ENCODE measurements at regions not wholly inside any gene's neighbourhood (a gene's known extent, or its start where the extent isn't known, plus 50 kb on each side); places are given as distances from the start of the nearest gene placed in this dataset.

DNA sequence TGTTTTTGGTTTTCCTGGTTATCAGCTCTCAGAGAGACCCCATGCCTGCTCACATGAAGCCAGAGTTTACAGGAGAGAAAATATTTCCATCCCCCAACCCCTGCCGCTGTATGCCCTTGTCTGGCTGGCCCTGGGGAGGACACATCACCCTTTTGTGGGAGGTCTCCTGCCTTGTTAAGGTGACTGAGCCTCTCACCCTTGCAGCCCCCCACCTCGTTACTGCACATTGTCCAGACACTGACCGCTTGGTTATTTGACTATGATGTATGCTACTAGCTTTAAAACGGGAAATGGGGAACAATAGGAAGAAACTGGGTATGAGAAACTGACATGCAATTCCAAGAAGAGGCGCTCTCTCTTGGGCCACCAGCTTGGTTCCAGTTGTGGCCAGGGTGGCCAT, 51.1 kb upstream of the RFPL3 start:
- Mint-ChIP-seq H3K4me1 (no peaks in the 10 kb centered on the region), H3K36me3 (peaks cover 0 to 4% of the 10 kb centered on the region in 2 donors), H3K9me3 (peaks cover 0 to 4% (median 0%) of the 10 kb centered on the region in 7 donors), H3K4me3 (no peak overlapping the region), H3K27ac (no peak overlapping the region), H3K27me3 (peaks cover 45 to 70% (median 50%) of the 10 kb centered on the region in 3 donors)
- DNase-seq (no peak), ATAC-seq (ENCODE audit: low read depth in 2 of 2) (no peak)

DNA sequence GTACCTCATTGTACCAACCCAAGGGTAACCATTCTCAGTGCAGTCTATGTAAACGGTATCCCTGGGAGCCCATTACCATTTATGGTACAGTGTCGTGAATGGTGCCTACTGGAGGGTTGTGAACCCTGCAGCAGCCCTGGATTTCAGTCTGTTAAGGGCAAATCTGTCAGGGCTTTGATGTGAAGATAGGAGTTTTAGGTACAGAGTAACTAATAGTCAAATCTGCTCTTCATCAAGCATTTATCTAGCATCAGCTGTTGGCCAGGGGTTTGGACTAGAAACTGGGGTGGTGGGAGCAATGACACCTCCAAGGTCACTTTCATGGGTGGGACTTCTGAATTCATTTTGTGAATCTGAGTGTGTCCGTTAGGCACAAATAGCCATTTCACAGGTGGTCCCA, 50.6 kb upstream of the RFPL3 start:
- H3K36me3 Mint-ChIP-seq = peaks cover 0 to 4% of the 10 kb centered on the region in 2 donors
- DNase-seq (no peak), ATAC-seq (ENCODE audit: low read depth in 2 of 2) (no peak)
- H3K4me1 Mint-ChIP-seq = no peaks in the 10 kb centered on the region
- no peak overlapping the region for H3K4me3 Mint-ChIP-seq
- H3K9me3 Mint-ChIP-seq = peaks cover 0 to 4% (median 0%) of the 10 kb centered on the region in 7 donors
- H3K27me3 Mint-ChIP-seq = peaks cover 45 to 70% (median 47%) of the 10 kb centered on the region in 3 donors
- H3K27ac Mint-ChIP-seq = no peak overlapping the region

DNA sequence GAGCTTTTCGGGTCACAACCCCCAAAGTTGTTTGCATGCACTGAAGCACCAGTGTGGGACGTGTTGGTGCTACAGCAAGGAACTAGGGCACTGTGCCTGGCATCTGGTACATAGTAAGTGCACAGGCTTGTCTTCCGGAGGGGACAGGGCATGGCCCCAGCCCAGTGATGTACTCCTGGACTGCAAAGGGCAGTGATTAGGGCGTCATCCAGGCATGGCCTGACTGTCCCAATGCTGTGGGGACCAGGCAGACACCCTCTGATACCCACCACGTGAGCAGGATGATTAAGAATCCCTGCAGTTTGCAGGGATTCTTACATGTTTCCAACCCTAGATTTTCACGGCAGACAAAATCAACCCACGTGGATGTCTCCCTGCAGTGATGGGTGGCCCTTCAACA, 50.0 kb upstream of the RFPL3 start:
- Mint-ChIP-seq H3K27ac (no peak overlapping the region), H3K27me3 (peaks cover 42 to 70% (median 44%) of the 10 kb centered on the region in 3 donors)

More for the DNA sequence above, 50.0 kb upstream of the RFPL3 start:
- DNase-seq (no peak), ATAC-seq (ENCODE audit: low read depth in 2 of 2) (no peak)
- peaks cover 0 to 4% (median 0%) of the 10 kb centered on the region in 7 donors for H3K9me3 Mint-ChIP-seq
- no peaks in the 10 kb centered on the region for H3K4me1 Mint-ChIP-seq
- H3K36me3 Mint-ChIP-seq = peaks cover 0 to 4% of the 10 kb centered on the region in 2 donors
- H3K4me3 Mint-ChIP-seq = no peak overlapping the region
